Sigmoid colon (tissue), 4 donors: ENCODE measurements at regions not wholly inside any gene's neighbourhood (a gene's known extent, or its start where the extent isn't known, plus 50 kb on each side); places are given as distances from the start of the nearest gene placed in this dataset.

Experiments used
- POLR2AphosphoS5 ChIP-seq, 4 donors: sonication (generic); formaldehyde crosslinking; IDR thresholded peaks; one replicate each; pipeline ENCODE4 v1.6.1; 2017; ENCODE audit warnings: antibody characterized with exemption in 4 of 4
- TF ChIP-seq, protein P1 (sequence below), 4 experiments: fragments of 450-650 bp in 3 of 4; fragments of 200-600 bp in 1 of 4; IDR thresholded peaks; one replicate each; pipeline ENCODE4 v1.5.1; 2016 to 2019; ENCODE audit warnings: antibody characterized with exemption in 4 of 4, mild to moderate bottlenecking in 3 of 4, moderate library complexity in 2 of 4

DNA sequence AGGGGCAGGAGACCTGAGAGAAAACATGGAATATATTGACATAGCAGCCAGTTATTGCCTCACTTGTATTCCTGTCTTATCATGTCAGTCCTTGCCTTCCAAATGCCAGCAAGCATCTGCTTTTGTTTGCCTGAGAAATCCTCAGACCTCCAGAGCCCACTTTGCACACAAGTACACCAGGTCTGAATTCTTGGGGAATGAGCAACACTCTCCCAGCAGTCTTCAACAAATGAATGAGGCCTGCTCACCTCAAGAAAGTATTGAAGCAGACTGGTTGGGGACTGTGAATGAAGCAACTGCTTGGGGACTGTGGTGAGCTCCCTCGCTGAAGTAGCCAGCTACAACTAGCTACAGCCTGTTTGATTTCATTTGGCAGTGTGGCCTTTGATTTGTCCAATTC is 172.8 kb upstream of the SPTLC3 start:
- TF ChIP-seq, protein P1, sequence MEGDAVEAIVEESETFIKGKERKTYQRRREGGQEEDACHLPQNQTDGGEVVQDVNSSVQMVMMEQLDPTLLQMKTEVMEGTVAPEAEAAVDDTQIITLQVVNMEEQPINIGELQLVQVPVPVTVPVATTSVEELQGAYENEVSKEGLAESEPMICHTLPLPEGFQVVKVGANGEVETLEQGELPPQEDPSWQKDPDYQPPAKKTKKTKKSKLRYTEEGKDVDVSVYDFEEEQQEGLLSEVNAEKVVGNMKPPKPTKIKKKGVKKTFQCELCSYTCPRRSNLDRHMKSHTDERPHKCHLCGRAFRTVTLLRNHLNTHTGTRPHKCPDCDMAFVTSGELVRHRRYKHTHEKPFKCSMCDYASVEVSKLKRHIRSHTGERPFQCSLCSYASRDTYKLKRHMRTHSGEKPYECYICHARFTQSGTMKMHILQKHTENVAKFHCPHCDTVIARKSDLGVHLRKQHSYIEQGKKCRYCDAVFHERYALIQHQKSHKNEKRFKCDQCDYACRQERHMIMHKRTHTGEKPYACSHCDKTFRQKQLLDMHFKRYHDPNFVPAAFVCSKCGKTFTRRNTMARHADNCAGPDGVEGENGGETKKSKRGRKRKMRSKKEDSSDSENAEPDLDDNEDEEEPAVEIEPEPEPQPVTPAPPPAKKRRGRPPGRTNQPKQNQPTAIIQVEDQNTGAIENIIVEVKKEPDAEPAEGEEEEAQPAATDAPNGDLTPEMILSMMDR (IDR thresholded peaks at IDR 0.05) = no peak
- TF ChIP-seq POLR2AphosphoS5 (IDR thresholded peaks at IDR 0.05) = no peak
